HepG2 (cell line): ENCODE measurements at regions not wholly inside any gene's neighbourhood (a gene's known extent, or its start where the extent isn't known, plus 50 kb on each side); places are given as distances from the start of the nearest gene placed in this dataset.

Experiments used
- ATAC-seq: fragments of 200-7000 bp; cut with Tn5 transposase; 3 replicates; pipeline ENCODE4 v1.9.1; 2020; ENCODE audit warnings: mild to moderate bottlenecking, moderate library complexity
- BruUV-seq: library from RNA; stranded (reverse); fragments of 400-500 nt; replicated peaks from 2 replicates; lab custom pipeline; 2021; lab: Mats Ljungman, UMichigan
- CTCF ChIA-PET: fragments of 300-600 bp; formaldehyde crosslinking; extraction: SDS; loops from one replicate; lab custom pipeline; 2021; ENCODE audit warnings: low total read pairs, inconsistent platforms, low intra/inter-chr PET ratio; lab: Yijun Ruan, JAX
- POLR2A ChIA-PET: fragments of 350-600 bp; sonication (Branson Sonifier 250); formaldehyde crosslinking; loops from one replicate; lab custom pipeline; 2020; ENCODE audit warnings: antibody characterized with exemption, inconsistent platforms; lab: Yijun Ruan, JAX
- DNase-seq: peaks from one replicate; pipeline ENCODE4 v3.0.0-alpha.2; 2015; ENCODE audit warnings: low spot score
- FAIRE-seq: peaks from 3 replicates; lab custom pipeline; 2011; peaks lifted over from hg19 to GRCh38; lab: Jason Lieb, UNC
- H2AFZ ChIP-seq: one replicate; pipeline ENCODE4 v1.6.1; 2011; ENCODE audit warnings: low read length, inconsistent platforms
- H3K27ac ChIP-seq: fragments of 300-600 bp; 3 replicates; pipeline ENCODE4 v1.8.0; 2011; ENCODE audit warnings: mixed run types, mild to moderate bottlenecking, mixed read lengths, low read length, inconsistent platforms; ENCODE audit not compliant: insufficient read depth; ENCODE audit errors: extremely low read length
- H3K27me3 ChIP-seq, 2 experiments: fragments of 200-600 bp in 1 of 2; 2 replicates in 1 of 2; 3 replicates in 1 of 2; pipeline versions ENCODE4 v1.6.0 to v1.8.0; 2011; ENCODE audit warnings: low read length in 2 of 2, mild to moderate bottlenecking in 2 of 2, moderate library complexity in 2 of 2, inconsistent platforms in 1 of 2; ENCODE audit not compliant: insufficient read depth in 2 of 2, control insufficient read depth in 1 of 2
- H3K36me3 ChIP-seq, 2 experiments: fragments of 200-600 bp in 1 of 2; replicated peaks in 1 of 2; 2 replicates in 1 of 2; 3 replicates in 1 of 2; pipeline versions ENCODE4 v1.5.1 to v1.8.0; 2011; ENCODE audit warnings: low read length in 2 of 2, inconsistent platforms in 1 of 2; ENCODE audit not compliant: insufficient read depth in 2 of 2, control insufficient read depth in 1 of 2
- H3K4me1 ChIP-seq: 2 replicates; pipeline ENCODE4 v1.5.1; 2012; ENCODE audit warnings: low read length, inconsistent platforms; ENCODE audit not compliant: insufficient read depth
- H3K4me2 ChIP-seq: 2 replicates; pipeline ENCODE4 v1.6.0; 2011; ENCODE audit warnings: low read depth, low read length, inconsistent platforms
- H3K4me3 ChIP-seq, 3 experiments: fragments of 200-600 bp in 1 of 3; sonication (generic), shearing (Covaris generic) in 1 of 3; replicated peaks in 1 of 3; 2 replicates each; pipeline ENCODE4 v1.5.1; 2011 to 2016; ENCODE audit warnings: low read length in 3 of 3, inconsistent platforms in 2 of 3, low read depth in 2 of 3, mild to moderate bottlenecking in 2 of 3, control low read depth in 1 of 3, mixed read lengths in 1 of 3; ENCODE audit not compliant: insufficient read depth in 1 of 3
- H3K79me2 ChIP-seq: one replicate; pipeline ENCODE4 v1.6.1; 2011; ENCODE audit warnings: low read length, inconsistent platforms; ENCODE audit not compliant: insufficient read depth
- H3K9ac ChIP-seq: 2 replicates; pipeline ENCODE4 v1.6.0; 2011; ENCODE audit warnings: mild to moderate bottlenecking, low read depth, low read length, inconsistent platforms; ENCODE audit not compliant: insufficient read depth
- H3K9me3 ChIP-seq: 2 replicates; pipeline ENCODE4 v1.5.1; 2012; ENCODE audit warnings: mild to moderate bottlenecking, low read length
- H4K20me1 ChIP-seq: 2 replicates; pipeline ENCODE4 v1.6.0; 2011; ENCODE audit warnings: inconsistent platforms, mild to moderate bottlenecking, low read length, moderate library complexity; ENCODE audit not compliant: insufficient read depth
- ARNTL ChIP-seq: sonication (generic); formaldehyde crosslinking; IDR thresholded peaks from 2 replicates; pipeline ENCODE4 v1.4.0; 2020; ENCODE audit warnings: mild to moderate bottlenecking, missing genetic modification reagents
- ETV5 ChIP-seq: IDR thresholded peaks from 2 replicates; pipeline ENCODE4 v1.6.1; 2018; ENCODE audit warnings: missing biosample characterization, missing genetic modification reagents, inconsistent platforms, borderline replicate concordance
- GATAD2A ChIP-seq: IDR thresholded peaks from 2 replicates; pipeline ENCODE4 v1.6.1; 2016
- IKZF4 ChIP-seq: sonication (generic); formaldehyde crosslinking; IDR thresholded peaks from 2 replicates; pipeline ENCODE4 v1.5.1; 2020; ENCODE audit warnings: borderline replicate concordance, mild to moderate bottlenecking, low read depth, missing genetic modification reagents; ENCODE audit errors: not compliant biosample characterization
- KDM2A ChIP-seq: sonication (generic); formaldehyde crosslinking; IDR thresholded peaks from 2 replicates; pipeline ENCODE4 v1.4.0; 2020; ENCODE audit warnings: low read depth, missing genetic modification reagents, borderline replicate concordance
- NCOA1 ChIP-seq: sonication (generic); formaldehyde crosslinking; IDR thresholded peaks from 2 replicates; pipeline ENCODE4 v1.9.0; 2021; ENCODE audit warnings: missing genetic modification reagents
- RBM22 ChIP-seq: fragments of 200-400 bp; formaldehyde crosslinking; optimal IDR thresholded peaks from 2 replicates; pipeline ENCODE3; 2017; ENCODE audit warnings: mild to moderate bottlenecking, low read length, moderate library complexity
- SALL2 ChIP-seq: sonication (generic); formaldehyde crosslinking; IDR thresholded peaks from 2 replicates; pipeline ENCODE4 v1.8.1; 2023; ENCODE audit warnings: mild to moderate bottlenecking, missing genetic modification reagents, inconsistent platforms
- SMARCE1 ChIP-seq: fragments of 450-650 bp; IDR thresholded peaks from 2 replicates; pipeline ENCODE4 v1.6.1; 2017; ENCODE audit warnings: borderline replicate concordance
- SPEN ChIP-seq: sonication (generic); formaldehyde crosslinking; IDR thresholded peaks from 2 replicates; pipeline ENCODE4 v1.5.1; 2020; ENCODE audit warnings: low read depth, mild to moderate bottlenecking, missing genetic modification reagents
- TARDBP ChIP-seq: sonication (generic); formaldehyde crosslinking; IDR thresholded peaks from 2 replicates; pipeline ENCODE4 v1.8.0; 2022; ENCODE audit warnings: mild to moderate bottlenecking, missing genetic modification reagents
- ZFYVE20 ChIP-seq: sonication (generic); formaldehyde crosslinking; IDR thresholded peaks from 2 replicates; pipeline ENCODE4 v1.8.0; 2023; ENCODE audit warnings: low read depth, mild to moderate bottlenecking, moderate library complexity, missing genetic modification reagents, borderline replicate concordance
- ZNF563 ChIP-seq: sonication (generic); formaldehyde crosslinking; IDR thresholded peaks from 2 replicates; pipeline ENCODE4 v1.8.0; 2022; ENCODE audit warnings: mild to moderate bottlenecking, moderate library complexity, missing genetic modification reagents
- ZNF619 ChIP-seq: sonication (generic); formaldehyde crosslinking; IDR thresholded peaks from 2 replicates; pipeline ENCODE4 v1.4.0; 2020; ENCODE audit warnings: mild to moderate bottlenecking, missing genetic modification reagents
- ZNF710 ChIP-seq: sonication (generic); formaldehyde crosslinking; IDR thresholded peaks from 2 replicates; pipeline ENCODE4 v1.5.0; 2020; ENCODE audit warnings: mild to moderate bottlenecking, missing genetic modification reagents, borderline replicate concordance
- ZNF781 ChIP-seq: sonication (generic); formaldehyde crosslinking; IDR thresholded peaks from 2 replicates; pipeline ENCODE4 v1.5.1; 2020; ENCODE audit warnings: borderline replicate concordance, mild to moderate bottlenecking, missing genetic modification reagents; ENCODE audit errors: not compliant biosample characterization
- ZNF816 ChIP-seq: sonication (generic); formaldehyde crosslinking; IDR thresholded peaks from 2 replicates; pipeline ENCODE4 v1.8.0; 2022; ENCODE audit warnings: missing genetic modification reagents, mild to moderate bottlenecking, borderline replicate concordance
- WGBS: methylation state at CpG from one replicate; pipeline ENCODE4 v1.1.6; 2017; ENCODE audit warnings: low lambda C conversion rate; 5-methylcytosine and 5-hydroxymethylcytosine counted together
- in situ Hi-C: cut with HindIII; loops from 2 replicates; pipeline ENCODE4 v1.10.0; 2017; ENCODE audit warnings: low pct_unique_long_range_greater_than_20kb; ENCODE audit not compliant: extremely low pct_ligation_motif_present
- intact Hi-C: fragments of 100-400 bp; cut with micrococcal nuclease; formaldehyde crosslinking; loops from one replicate; pipeline ENCODE4 v1.10.0; 2022; ENCODE audit not compliant: unreplicated experiment
- TF ChIP-seq, protein P1 (sequence below): IDR thresholded peaks from 2 replicates; pipeline ENCODE4 v1.6.1; 2012; ENCODE audit warnings: low read depth, low read length, improper control_type of control experiment
- TF ChIP-seq, protein P2 (sequence below): sonication (generic); formaldehyde crosslinking; IDR thresholded peaks from 2 replicates; pipeline ENCODE4 v1.9.0; 2022; ENCODE audit warnings: missing genetic modification reagents, mild to moderate bottlenecking, borderline replicate concordance
- TF ChIP-seq, protein P3 (sequence below): sonication (generic); formaldehyde crosslinking; IDR thresholded peaks from 2 replicates; pipeline ENCODE4 v1.4.0; 2020; ENCODE audit warnings: mild to moderate bottlenecking, missing genetic modification reagents

- 26% methylated on average over 3 of the region's 3 CpGs for WGBS
- POLR2A ChIA-PET, result no interaction called here
Measured at GRCh38 chr1:186611156-186611555, 69.1 kb downstream of the PTGS2 start.

More at GRCh38 chr1:186611156-186611555, 69.1 kb downstream of the PTGS2 start:
- Histone ChIP-seq H3K4me1 (no peaks in the 10 kb centered on the region), H3K27ac (no peak overlapping the region), H2AFZ (no peak overlapping the region), H3K4me2 (no peak overlapping the region), H3K4me3 (no peak overlapping the region), H3K36me3 (no peaks in the 10 kb centered on the region), H4K20me1 (no peaks in the 10 kb centered on the region), H3K27me3 (no peaks in the 10 kb centered on the region; a peak in 1 of 5 replicates), H3K9me3 (no peaks in the 10 kb centered on the region), H3K79me2 (no peaks in the 10 kb centered on the region), H3K9ac (no peak overlapping the region)
- in situ Hi-C loops (no loop called here), intact Hi-C loops (no loop called here)
- ATAC-seq (no peak), DNase-seq (no peak), FAIRE-seq (no peak)
- CTCF ChIA-PET, result no interaction called here
- no TSS peak for BruUV-seq
- no peak for TF ChIP-seq ZNF563 (CRISPR knock-in tag)
- no peak for TF ChIP-seq NCOA1
- no peak for TF ChIP-seq SALL2 (CRISPR knock-in tag)
- no peak for TF ChIP-seq ZFYVE20 (CRISPR knock-in tag)
- no peak for TF ChIP-seq GATAD2A (CRISPR knock-in tag)
- no peak for TF ChIP-seq SPEN (CRISPR knock-in tag)
- TF ChIP-seq, protein P1, sequence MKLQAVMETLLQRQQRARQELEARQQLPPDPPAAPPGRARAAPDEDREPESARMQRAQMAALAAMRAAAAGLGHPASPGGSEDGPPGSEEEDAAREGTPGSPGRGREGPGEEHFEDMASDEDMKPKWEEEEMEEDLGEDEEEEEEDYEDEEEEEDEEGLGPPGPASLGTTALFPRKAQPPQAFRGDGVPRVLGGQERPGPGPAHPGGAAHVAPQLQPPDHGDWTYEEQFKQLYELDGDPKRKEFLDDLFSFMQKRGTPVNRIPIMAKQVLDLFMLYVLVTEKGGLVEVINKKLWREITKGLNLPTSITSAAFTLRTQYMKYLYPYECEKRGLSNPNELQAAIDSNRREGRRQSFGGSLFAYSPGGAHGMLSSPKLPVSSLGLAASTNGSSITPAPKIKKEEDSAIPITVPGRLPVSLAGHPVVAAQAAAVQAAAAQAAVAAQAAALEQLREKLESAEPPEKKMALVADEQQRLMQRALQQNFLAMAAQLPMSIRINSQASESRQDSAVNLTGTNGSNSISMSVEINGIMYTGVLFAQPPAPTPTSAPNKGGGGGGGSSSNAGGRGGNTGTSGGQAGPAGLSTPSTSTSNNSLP, result no peak
- TF ChIP-seq ZNF816, result no peak
- TF ChIP-seq, protein P2, sequence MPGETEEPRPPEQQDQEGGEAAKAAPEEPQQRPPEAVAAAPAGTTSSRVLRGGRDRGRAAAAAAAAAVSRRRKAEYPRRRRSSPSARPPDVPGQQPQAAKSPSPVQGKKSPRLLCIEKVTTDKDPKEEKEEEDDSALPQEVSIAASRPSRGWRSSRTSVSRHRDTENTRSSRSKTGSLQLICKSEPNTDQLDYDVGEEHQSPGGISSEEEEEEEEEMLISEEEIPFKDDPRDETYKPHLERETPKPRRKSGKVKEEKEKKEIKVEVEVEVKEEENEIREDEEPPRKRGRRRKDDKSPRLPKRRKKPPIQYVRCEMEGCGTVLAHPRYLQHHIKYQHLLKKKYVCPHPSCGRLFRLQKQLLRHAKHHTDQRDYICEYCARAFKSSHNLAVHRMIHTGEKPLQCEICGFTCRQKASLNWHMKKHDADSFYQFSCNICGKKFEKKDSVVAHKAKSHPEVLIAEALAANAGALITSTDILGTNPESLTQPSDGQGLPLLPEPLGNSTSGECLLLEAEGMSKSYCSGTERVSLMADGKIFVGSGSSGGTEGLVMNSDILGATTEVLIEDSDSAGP (CRISPR knock-in tag), result no peak
- no peak for TF ChIP-seq RBM22
- no peak for TF ChIP-seq ARNTL (CRISPR knock-in tag)
- TF ChIP-seq KDM2A (CRISPR knock-in tag), result no peak
- no peak for TF ChIP-seq TARDBP
- no peak for TF ChIP-seq ZNF710 (CRISPR knock-in tag)
- TF ChIP-seq ZNF619 (CRISPR knock-in tag), result no peak
- no peak for TF ChIP-seq SMARCE1
- TF ChIP-seq, protein P3, sequence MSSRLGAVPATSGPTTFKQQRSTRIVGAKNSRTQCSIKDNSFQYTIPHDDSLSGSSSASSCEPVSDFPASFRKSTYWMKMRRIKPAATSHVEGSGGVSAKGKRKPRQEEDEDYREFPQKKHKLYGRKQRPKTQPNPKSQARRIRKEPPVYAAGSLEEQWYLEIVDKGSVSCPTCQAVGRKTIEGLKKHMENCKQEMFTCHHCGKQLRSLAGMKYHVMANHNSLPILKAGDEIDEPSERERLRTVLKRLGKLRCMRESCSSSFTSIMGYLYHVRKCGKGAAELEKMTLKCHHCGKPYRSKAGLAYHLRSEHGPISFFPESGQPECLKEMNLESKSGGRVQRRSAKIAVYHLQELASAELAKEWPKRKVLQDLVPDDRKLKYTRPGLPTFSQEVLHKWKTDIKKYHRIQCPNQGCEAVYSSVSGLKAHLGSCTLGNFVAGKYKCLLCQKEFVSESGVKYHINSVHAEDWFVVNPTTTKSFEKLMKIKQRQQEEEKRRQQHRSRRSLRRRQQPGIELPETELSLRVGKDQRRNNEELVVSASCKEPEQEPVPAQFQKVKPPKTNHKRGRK, result no peak
- TF ChIP-seq ETV5 (CRISPR knock-in tag), result no peak
- no peak for TF ChIP-seq ZNF781
- TF ChIP-seq IKZF4 (CRISPR knock-in tag), result no peak
